ENCODE measurements at regions not wholly inside any gene's neighbourhood (a gene's known extent, or its start where the extent isn't known, plus 50 kb on each side); places are given as distances from the start of the nearest gene placed in this dataset.

- TF ChIP-seq CTCF (IDR thresholded peaks at IDR 0.05) (no peak), POLR2A (IDR thresholded peaks at IDR 0.05) (no peak)
These were observed 145.3 kb upstream of the GALNTL6 start for GRCh38 chr4:171667906-171668305.

Measured in right lobe of liver (tissue), 4 donors.